ENCODE measurements at regions not wholly inside any gene's neighbourhood (a gene's known extent, or its start where the extent isn't known, plus 50 kb on each side); places are given as distances from the start of the nearest gene placed in this dataset.
"Not testable (repeated sequence)": the region's sequence is repeated elsewhere in the genome, so short reads cannot be mapped to it uniquely, and the experiment has no call there.

GRCh38 chr1:221254813-221255212, 375.6 kb downstream of the HLX start:
- no peak overlapping the region for H3K4me3 ChIP-seq
- no peak for TF ChIP-seq CTCF (IDR thresholded peaks at IDR 0.05 in 8 of 11, conservative IDR thresholded peaks at IDR 0.05 in 3 of 11)
- TF ChIP-seq POLR2A (IDR thresholded peaks at IDR 0.05), result no peak
- no peak for TF ChIP-seq POLR2AphosphoS5 (IDR thresholded peaks at IDR 0.05)
- peaks cover 0 to 10% (median 5%) of the 10 kb centered on the region in 8 donors for H3K9me3 ChIP-seq
- no peaks in the 10 kb centered on the region for H3K4me1 ChIP-seq
- H3K27ac ChIP-seq, result no peak overlapping the region
- intact Hi-C loops (cut with DNase I; ENCODE audit: low total_unique reads), result no loop called here
- no peak for DNase-seq
- no peaks in the 10 kb centered on the region for H3K36me3 ChIP-seq
- H3K27me3 ChIP-seq (replicated peaks in 1 of 7), result no peaks in the 10 kb centered on the region

- Histone ChIP-seq H3K4me1 (no peaks in the 10 kb centered on the region), H3K4me3 (no peak overlapping the region), H3K27ac (no peak overlapping the region), H3K36me3 (no peaks in the 10 kb centered on the region), H3K27me3 (replicated peaks in 1 of 7) (no peaks in the 10 kb centered on the region), H3K9me3 (peaks cover 0 to 10% (median 5%) of the 10 kb centered on the region in 8 donors)
- no peak for DNase-seq
- WGBS, 5 donors, result 65 to 93% (median 86%) methylated on average over 3 of the region's 3 CpGs
- TF ChIP-seq CTCF (IDR thresholded peaks at IDR 0.05 in 8 of 11, conservative IDR thresholded peaks at IDR 0.05 in 3 of 11) (no peak), POLR2A (IDR thresholded peaks at IDR 0.05) (no peak), POLR2AphosphoS5 (IDR thresholded peaks at IDR 0.05) (no peak)
- intact Hi-C loops (cut with DNase I; ENCODE audit: low total_unique reads), result no loop called here
Observed at GRCh38 chr1:221256773-221257172, 377.5 kb downstream of the HLX start.

- 100% methylated on average over 1 of the region's 1 CpG; no CpG with 5 or more reads in 2 of the 5 donors for WGBS, 5 donors
Observed at GRCh38 chr1:221257548-221257947, 378.3 kb downstream of the HLX start.

GRCh38 chr1:221262677-221263076, 383.4 kb downstream of the HLX start:
- H3K27me3 ChIP-seq (replicated peaks in 1 of 7); H3K27ac ChIP-seq; DNase-seq; H3K36me3 ChIP-seq; H3K4me1 ChIP-seq; H3K4me3 ChIP-seq: not testable (repeated sequence)
- WGBS, 5 donors, result 89 to 98% (median 91%) methylated on average over 7 of the region's 7 CpGs
- intact Hi-C loops (cut with DNase I; ENCODE audit: low total_unique reads), result loop anchor here (10.0 kb wide), 1 partner anchor 482 kb away; the partner anchor contains the start of gene DUSP10
- peaks cover 0 to 18% (median 2%) of the 10 kb centered on the region in 8 donors for H3K9me3 ChIP-seq

More at GRCh38 chr1:221257548-221257947, 378.3 kb downstream of the HLX start:
- H3K27ac ChIP-seq; H3K4me3 ChIP-seq; H3K4me1 ChIP-seq; H3K27me3 ChIP-seq (replicated peaks in 1 of 7); H3K36me3 ChIP-seq; DNase-seq; intact Hi-C loops (cut with DNase I; ENCODE audit: low total_unique reads): not testable (repeated sequence)
- H3K9me3 ChIP-seq, result peaks cover 0 to 10% (median 5%) of the 10 kb centered on the region in 8 donors

GRCh38 chr1:221263831-221264767, 384.9 kb downstream of the HLX start:
- Histone ChIP-seq H3K27me3 (replicated peaks in 1 of 7) (peaks cover 0 to 5% (median 0%) of the 10 kb centered on the region in 7 donors), H3K9me3 (peaks cover 0 to 11% (median 0%) of the 10 kb centered on the region in 8 donors), H3K4me3 (no peak overlapping the region), H3K36me3 (no peaks in the 10 kb centered on the region), H3K4me1 (peaks cover 0 to 9% (median 2%) of the 10 kb centered on the region in 6 donors), H3K27ac (peak overlapping the region in 7 of 8 donors; percentile 36 to 68 (median 64))
- no peak for TF ChIP-seq POLR2AphosphoS5 (IDR thresholded peaks at IDR 0.05)
- TF ChIP-seq POLR2A (IDR thresholded peaks at IDR 0.05), result no peak
- peak; percentile 6 to 75 (median 67) for TF ChIP-seq CTCF (IDR thresholded peaks at IDR 0.05 in 8 of 11, conservative IDR thresholded peaks at IDR 0.05 in 3 of 11)
- 60 to 82% (median 72%) methylated on average over 9 of the region's 9 CpGs for WGBS, 5 donors
- no peak for DNase-seq
- intact Hi-C loops (cut with DNase I; ENCODE audit: low total_unique reads), result loop anchor here (2.0 to 10.0 kb wide), 2 partner anchors 171 to 481 kb away; partner anchors contain the start of gene DUSP10

Measured in spleen (tissue), 11 donors.